ENCODE measurements at regions not wholly inside any gene's neighbourhood (a gene's known extent, or its start where the extent isn't known, plus 50 kb on each side); places are given as distances from the start of the nearest gene placed in this dataset.

GRCh38 chr1:58333511-58333910 is 213.0 kb downstream of the OMA1 start:
- TF ChIP-seq CTCF (IDR thresholded peaks at IDR 0.05) (no peak), EZH2 (IDR thresholded peaks at IDR 0.05) (no peak), EZH2phosphoT487 (IDR thresholded peaks at IDR 0.05) (no peak)

Data from neural progenitor cell (in vitro differentiated cells).